Suppressor macrophage treated with lipopolysaccharide for 1 hour (primary cell): ENCODE measurements at regions not wholly inside any gene's neighbourhood (a gene's known extent, or its start where the extent isn't known, plus 50 kb on each side); places are given as distances from the start of the nearest gene placed in this dataset.

Experiments used
- DNase-seq, 3 donors: peaks; one replicate each; pipeline ENCODE4 v3.0.0-alpha.2; 2020 to 2022

- no peak for DNase-seq
These were observed 241.9 kb downstream of the UQCRFS1 start for GRCh38 chr19:28971049-28971448.

DNA sequence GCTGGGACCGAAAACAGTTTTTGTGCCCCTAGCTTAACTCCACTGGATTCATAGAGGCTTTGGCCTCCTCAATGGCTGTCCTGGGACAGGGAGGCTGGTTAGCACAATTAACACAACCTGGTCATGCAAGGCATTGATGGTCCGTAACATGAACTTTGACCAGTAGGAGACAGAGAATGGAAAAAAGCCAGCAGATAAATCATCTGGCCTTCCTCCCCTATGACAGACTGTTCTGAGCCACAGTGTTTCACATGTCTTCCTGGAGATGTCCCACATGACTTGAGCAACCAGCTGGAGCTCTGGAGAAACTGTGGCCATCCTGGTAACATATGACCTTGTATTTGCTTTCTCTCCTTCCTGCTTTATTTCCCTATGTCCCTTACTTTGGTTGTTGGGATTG, 244.2 kb downstream of the UQCRFS1 start:
- no peak for DNase-seq

- no peak for DNase-seq
These were observed 246.1 kb downstream of the UQCRFS1 start for GRCh38 chr19:28966737-28967399.

GRCh38 chr19:28964500-28964899, 248.5 kb downstream of the UQCRFS1 start:
- DNase-seq, result no peak

- DNase-seq, result no peak
These were observed 249.3 kb downstream of the UQCRFS1 start for GRCh38 chr19:28963486-28964250.

DNA sequence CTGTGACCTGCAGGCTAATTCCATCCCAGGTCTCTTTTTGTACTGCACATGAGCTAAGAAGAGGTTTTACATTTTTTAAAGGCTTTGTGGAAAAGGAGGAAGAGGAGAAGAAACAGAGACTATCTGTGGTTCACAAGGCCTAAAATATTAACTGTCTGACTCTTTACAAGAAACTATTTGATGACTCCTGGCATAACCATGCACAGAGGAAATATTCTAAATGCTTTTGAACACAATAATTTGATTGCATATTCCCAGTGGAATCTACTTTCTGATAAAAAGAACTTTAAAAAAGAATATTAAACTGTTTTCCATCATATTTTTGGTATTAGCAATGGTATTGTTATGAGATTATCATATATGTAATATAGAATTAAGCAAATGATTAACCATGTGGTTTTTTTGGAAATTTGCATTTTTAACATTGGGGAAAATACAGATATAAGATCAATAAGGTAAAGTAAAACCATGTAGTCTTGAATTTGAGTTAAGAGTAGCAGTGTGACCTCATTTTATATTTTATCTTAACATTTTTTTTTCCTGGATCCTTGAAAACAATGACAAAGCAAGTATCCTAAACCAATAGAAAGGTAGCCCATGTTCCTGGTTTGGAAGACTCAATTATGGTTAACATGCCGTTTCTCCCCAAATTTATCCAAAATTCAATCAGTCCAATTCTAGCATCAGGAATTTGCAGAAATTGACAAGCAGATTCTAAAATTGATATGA, 251.0 kb downstream of the UQCRFS1 start:
- DNase-seq, result no peak

DNA sequence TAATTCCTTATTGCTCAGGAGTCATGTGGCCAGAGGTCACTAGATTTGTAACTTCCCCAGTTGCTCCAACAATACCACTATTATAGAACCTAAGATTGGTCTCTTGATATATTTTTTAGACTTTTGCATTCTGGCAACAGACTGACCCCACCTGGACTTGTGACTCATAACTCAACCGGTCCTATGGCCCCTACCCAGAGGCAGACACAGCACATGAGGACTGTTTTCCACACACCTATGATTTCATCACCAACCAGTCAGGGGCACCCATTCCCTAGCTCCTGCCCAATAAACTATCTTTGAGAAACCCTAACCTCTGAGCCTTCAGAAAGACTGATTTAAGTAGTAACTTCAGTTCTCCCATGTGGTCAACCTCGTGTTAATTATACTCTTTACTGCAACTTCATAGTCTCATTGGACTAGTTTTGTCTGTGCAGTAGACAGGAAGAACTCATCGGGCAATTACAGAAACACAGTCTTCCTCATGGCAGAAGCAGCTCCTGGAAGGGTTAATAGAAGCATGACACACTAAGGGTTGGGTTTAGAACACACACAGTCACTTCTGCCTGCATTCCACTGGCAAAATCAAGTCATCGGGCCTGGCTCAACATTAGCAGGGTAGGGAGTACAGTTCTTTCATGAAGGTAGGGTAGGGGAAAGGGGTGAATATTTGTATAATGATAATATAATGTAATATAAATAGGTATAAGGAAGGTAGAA, 251.8 kb downstream of the UQCRFS1 start:
- DNase-seq, result no peak

DNA sequence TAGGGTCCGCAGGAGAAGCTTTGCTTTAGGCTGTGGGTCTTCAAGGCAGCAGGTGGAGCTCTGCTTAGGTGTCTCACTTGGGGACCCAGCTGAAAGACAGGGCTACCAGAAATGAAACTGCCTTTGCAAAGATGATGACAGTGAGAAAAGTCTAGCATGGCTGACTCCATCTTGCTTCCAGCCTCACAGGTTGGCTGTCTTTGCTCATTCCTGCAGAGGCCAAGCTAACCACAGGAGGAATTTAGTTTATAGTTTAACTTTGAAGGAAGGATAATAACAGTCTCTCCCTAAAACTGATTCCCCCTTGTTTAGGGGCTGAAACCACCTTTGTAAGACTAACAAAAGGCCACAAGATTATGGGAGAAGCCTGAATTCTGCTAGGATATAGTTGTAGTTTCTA, 252.4 kb downstream of the UQCRFS1 start:
- DNase-seq, result no peak

GRCh38 chr19:28956961-28957360, 256.0 kb downstream of the UQCRFS1 start:
- no peak for DNase-seq

DNA sequence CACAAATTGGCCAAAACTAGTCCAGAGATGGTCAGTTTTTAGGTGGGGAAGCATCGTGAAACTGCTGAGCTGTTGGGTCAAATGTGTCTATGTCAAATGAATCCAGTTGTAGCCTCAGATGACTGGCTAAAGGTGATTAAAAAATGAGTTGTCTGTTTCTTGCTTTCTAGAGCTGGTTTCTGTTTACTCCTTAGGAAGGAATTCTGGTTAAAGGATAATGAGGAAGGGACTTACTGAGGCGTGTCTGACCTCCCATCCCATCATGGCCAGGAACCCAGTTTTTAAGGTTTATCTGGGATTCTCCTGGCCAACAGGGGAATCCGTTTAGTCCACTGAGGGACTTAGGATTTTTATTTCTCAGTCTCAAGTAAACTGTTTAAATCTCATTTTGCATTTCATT, 256.5 kb downstream of the UQCRFS1 start:
- no peak for DNase-seq

DNA sequence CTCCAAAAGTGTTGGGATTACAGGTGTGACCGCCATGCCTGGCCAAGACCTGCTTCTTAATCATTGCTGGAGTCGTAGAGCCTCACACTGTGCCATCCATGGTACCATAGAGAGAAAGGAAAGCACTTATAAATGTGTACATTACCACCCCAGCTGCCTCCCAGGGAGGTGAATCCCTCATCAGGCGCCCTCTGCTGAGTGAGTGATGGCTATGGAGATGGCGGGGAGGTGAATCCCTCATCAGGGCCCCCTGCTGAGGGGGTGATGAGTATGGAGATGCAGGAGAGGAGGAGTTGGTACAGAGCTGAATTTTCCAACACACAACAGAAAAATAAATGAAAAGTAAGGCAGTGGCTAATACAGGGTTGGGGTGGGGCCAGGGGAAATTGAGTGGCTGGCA, 263.4 kb downstream of the UQCRFS1 start:
- no peak for DNase-seq

DNA sequence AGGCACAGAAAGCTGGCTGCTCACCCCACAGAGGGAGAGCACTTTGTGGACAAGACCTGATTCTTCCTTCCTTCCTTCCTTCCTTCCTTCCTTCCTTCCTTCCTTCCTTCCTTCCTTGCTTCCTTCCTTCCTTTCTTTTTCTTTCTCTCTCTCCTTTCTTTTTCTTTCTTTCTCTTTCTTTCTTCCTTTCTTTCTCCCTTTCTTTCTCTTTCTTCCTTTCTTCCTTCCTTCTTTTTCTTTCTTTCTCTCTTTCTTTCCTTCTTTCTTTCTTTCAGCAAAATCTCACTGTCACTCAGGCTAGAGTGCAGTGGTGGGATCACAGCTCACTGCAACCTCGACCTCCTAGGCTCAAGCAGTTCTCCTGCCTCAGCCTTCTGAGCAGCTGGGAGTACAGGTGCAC, 263.9 kb downstream of the UQCRFS1 start:
- no peak for DNase-seq

DNA sequence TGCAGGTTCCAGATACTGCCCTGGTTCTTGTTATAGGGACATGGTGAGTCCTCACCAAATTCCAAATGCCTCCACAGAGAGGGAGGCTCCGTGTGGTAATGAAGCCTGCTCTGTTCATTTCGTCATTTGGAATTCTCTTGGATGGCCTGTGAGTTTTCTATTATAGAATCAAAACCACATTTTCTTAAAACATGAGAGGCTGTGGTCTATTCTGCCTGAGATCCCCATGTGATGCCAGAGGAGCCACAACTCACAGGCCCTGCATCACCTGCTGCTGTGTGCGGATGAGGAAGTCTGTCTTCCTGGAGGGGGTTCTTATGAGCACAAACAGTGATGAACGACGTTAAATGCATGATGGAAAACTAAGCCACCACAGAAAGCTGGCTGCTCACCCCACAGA, 264.4 kb downstream of the UQCRFS1 start:
- DNase-seq, result no peak

- DNase-seq, result no peak
These were observed 264.9 kb downstream of the UQCRFS1 start for GRCh38 chr19:28948026-28948425.

- DNase-seq, result no peak
These were observed 269.3 kb downstream of the UQCRFS1 start for GRCh38 chr19:28943651-28944050.

- DNase-seq, result no peak
These were observed 271.1 kb downstream of the UQCRFS1 start for GRCh38 chr19:28941833-28942232.

DNA sequence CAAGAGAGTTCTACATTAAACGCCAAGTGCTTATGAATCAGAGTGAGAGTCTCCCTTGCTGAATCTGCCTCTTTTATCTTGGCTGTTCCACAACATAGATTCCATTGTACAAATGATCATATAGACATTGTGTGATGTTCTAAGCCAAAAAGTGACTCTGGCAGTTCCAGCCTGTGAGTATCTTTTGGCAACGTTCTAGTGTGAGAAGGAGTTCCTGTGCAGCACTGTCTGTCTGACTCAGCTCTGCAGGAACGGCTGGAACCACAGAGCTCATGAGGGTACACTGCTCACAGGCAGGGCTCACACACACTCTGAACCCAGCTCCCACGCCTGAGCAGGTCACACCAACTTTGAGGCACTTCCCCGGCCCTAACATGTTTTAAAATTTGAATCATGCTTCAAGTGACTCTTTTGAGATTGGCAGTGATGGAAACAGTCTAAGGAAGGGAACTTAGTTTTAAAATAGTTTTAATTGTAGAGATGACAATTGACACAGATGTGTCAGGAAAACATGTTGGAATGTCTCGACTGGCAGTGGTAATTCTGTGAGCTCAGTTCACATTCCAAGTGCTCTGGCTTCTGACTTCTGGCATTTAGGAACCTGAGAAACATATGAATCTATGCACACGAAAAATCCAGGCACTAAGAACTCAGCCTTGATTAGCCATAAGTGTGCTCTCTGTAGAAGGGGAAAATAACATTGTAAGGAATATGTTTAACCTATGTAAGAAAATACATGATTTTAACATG, 272.0 kb downstream of the UQCRFS1 start:
- DNase-seq, result no peak

DNA sequence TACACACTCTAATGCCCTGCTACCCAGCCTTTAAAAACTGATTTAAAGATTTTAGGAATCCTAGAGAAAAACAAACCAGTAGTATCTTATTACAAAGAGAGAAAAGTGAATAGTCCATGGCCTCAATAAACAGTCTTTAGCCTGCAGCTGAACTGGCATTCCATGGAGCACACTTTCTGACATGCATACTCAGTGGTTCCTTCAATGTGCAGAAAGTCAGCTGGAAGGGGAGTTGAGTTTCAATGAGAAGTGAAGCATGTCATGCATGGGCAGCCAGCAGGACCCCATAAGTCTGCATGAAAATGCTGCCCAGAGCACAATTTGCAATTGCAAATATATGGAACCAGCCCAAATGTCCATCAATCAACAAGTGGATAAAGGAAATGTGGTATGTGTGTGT, 273.7 kb downstream of the UQCRFS1 start:
- no peak for DNase-seq

DNA sequence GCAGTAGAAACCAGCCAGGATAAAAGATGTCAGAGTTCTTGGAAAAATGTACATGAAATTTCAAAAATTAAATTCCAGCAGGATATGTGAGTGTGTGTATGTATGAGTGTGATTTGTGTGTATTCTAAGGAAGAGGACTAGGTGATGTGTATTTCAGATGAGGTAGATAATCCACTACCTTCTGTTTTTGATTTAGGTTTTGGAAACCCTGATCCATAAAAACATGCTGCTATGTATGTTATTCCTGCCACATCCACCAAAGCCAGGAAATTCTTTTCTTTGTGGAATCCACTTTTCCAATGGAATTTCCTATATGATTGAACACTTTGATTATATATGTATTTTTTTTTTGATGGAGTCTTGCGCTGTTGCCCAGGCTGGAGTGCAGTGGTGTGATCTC, 276.9 kb downstream of the UQCRFS1 start:
- no peak for DNase-seq

DNA sequence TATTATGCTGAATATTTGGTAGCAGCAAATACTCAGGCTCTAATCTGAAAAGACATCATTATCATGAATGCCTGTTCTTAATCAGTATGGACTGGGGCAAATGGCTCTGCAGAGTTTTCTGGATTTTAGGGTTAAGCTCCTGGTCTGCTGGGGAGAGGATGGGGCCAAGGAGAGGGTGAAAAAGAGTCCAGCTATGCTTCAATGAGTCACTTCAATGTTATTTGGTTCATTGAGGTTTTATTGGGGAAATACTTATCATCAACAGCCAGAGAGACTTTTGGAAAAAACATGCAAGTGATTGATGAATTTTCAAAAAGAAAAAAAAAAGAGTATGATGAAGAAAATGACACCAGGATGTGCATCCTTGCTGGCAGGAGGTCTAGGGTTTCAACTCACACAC, 278.3 kb downstream of the UQCRFS1 start:
- DNase-seq, result no peak

DNA sequence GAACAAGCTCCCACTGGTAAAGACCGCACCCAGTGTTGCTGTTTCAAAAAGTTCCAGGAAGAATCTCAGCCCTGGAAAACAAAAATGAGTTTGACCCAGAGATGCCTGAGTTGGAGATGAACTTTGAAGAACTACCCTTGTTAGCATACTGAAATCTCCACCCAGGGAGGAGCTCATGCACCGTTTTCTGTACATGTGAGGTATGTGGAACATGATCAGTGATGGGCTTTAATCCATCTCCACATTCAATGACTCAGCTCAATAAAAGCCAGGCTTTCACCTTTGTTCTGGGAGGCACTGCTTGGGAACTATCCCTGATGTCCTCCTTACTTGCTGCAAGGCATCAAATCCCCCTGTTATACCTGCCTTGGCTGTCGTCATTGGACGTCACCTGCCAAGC, 279.9 kb downstream of the UQCRFS1 start:
- DNase-seq, result no peak

- DNase-seq, result no peak
These were observed 280.5 kb downstream of the UQCRFS1 start for GRCh38 chr19:28932446-28932845.

GRCh38 chr19:28929006-28929405, 283.9 kb downstream of the UQCRFS1 start:
- no peak for DNase-seq
